Natural killer cell (primary cell): ENCODE measurements at regions not wholly inside any gene's neighbourhood (a gene's known extent, or its start where the extent isn't known, plus 50 kb on each side); places are given as distances from the start of the nearest gene placed in this dataset.

Experiments
- ATAC-seq, 3 donors: fragments of 150-1000 bp in 2 of 3; fragments of 200-7000 bp in 1 of 3; cut with Tn5 transposase; 1 replicate in 1 of 3; 2 replicates in 2 of 3; pipeline ENCODE4 v1.10.0; 2021; ENCODE audit warnings: mild to moderate bottlenecking in 2 of 3, moderate library complexity in 2 of 3
- DNase-seq, 2 donors: peaks; one replicate each; pipeline versions ENCODE4 v3.0.0 to v3.0.0-alpha.2; 2013 to 2021; ENCODE audit warnings: mixed read lengths in 1 of 2
- H3K27ac ChIP-seq: one replicate; pipeline ENCODE4 v1.5.1; 2013; ENCODE audit warnings: mild to moderate bottlenecking, low read length
- H3K27me3 ChIP-seq: one replicate; pipeline ENCODE4 v1.6.1; 2013; ENCODE audit warnings: low read length; ENCODE audit not compliant: control insufficient read depth, insufficient read depth
- H3K36me3 ChIP-seq: one replicate; pipeline ENCODE4 v1.6.1; 2013; ENCODE audit warnings: low read length; ENCODE audit not compliant: control insufficient read depth, insufficient read depth
- H3K4me1 ChIP-seq: one replicate; pipeline ENCODE4 v1.6.1; 2013; ENCODE audit warnings: low read length; ENCODE audit not compliant: control insufficient read depth, insufficient read depth
- H3K4me3 ChIP-seq: one replicate; pipeline ENCODE4 v1.5.1; 2013; ENCODE audit warnings: low read length
- H3K9me3 ChIP-seq: one replicate; pipeline ENCODE4 v1.6.1; 2013; ENCODE audit warnings: low read length; ENCODE audit not compliant: control insufficient read depth, insufficient read depth
- H3K27ac Mint-ChIP-seq, 2 donors: one replicate each; pipeline ENCODE4 v1.8.0; 2022; ENCODE audit warnings: mild to moderate bottlenecking in 2 of 2, mixed read lengths in 2 of 2, moderate library complexity in 1 of 2
- H3K27me3 Mint-ChIP-seq, 2 donors: one replicate each; pipeline ENCODE4 v1.8.0; 2022; ENCODE audit warnings: low read depth in 2 of 2, mixed read lengths in 2 of 2
- H3K36me3 Mint-ChIP-seq: one replicate; pipeline ENCODE4 v1.8.0; 2022; ENCODE audit warnings: mixed read lengths
- H3K4me1 Mint-ChIP-seq, 2 donors: one replicate each; pipeline ENCODE4 v1.8.0; 2022; ENCODE audit warnings: mixed read lengths in 2 of 2
- H3K4me3 Mint-ChIP-seq: one replicate; pipeline ENCODE4 v1.8.0; 2022; ENCODE audit warnings: mild to moderate bottlenecking, moderate library complexity, mixed read lengths
- H3K9me3 Mint-ChIP-seq, 2 donors: one replicate each; pipeline ENCODE4 v1.8.0; 2022; ENCODE audit warnings: mixed read lengths in 2 of 2
- whole genome bisulfite sequencing: methylation state at CpG from one replicate; pipeline ENCODE4 v1.1.7; 2013; ENCODE audit warnings: missing lambda C conversion rate; ENCODE audit not compliant: insufficient coverage; 5-methylcytosine and 5-hydroxymethylcytosine counted together
- intact Hi-C: fragments of 100-400 bp; cut with micrococcal nuclease; formaldehyde crosslinking; loops from one replicate; pipeline ENCODE4 v1.14.2; 2022
- TF ChIP-seq, protein P1 (sequence below): fragments of 200-600 bp; IDR thresholded peaks from one replicate; pipeline ENCODE4 v1.8.0; 2022; ENCODE audit warnings: antibody characterized with exemption

DNA sequence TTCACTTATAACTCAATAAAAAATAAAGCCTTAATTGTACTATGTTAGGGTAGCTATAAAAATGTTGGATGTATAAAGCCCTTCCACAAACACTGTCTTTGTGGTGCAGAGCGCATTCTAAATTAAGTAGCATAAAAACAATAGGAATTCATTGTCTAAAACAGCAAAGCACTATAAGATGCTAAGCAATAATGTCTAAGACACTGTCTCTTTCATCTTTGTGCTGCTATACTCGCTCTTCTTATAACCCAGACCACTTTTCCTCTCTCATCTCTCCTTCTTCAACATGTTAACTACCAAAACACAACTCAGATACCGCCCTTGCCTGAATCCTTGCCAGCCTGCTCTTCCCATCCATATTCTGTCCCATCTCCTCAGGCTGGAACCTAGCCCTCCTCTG lies 170.0 kb downstream of the CENPC start:
- intact Hi-C loops: no loop called here
- no peak overlapping the region for H3K27ac Mint-ChIP-seq
- Histone ChIP-seq H3K36me3 (no peaks in the 10 kb centered on the region), H3K4me1 (no peaks in the 10 kb centered on the region), H3K27me3 (no peaks in the 10 kb centered on the region), H3K4me3 (no peak overlapping the region), H3K27ac (no peak overlapping the region), H3K9me3 (no peaks in the 10 kb centered on the region)
- ATAC-seq: no peak
- no peak overlapping the region for H3K4me3 Mint-ChIP-seq
- no peak for DNase-seq
- H3K27me3 Mint-ChIP-seq: no peaks in the 10 kb centered on the region
- TF ChIP-seq, protein P1, sequence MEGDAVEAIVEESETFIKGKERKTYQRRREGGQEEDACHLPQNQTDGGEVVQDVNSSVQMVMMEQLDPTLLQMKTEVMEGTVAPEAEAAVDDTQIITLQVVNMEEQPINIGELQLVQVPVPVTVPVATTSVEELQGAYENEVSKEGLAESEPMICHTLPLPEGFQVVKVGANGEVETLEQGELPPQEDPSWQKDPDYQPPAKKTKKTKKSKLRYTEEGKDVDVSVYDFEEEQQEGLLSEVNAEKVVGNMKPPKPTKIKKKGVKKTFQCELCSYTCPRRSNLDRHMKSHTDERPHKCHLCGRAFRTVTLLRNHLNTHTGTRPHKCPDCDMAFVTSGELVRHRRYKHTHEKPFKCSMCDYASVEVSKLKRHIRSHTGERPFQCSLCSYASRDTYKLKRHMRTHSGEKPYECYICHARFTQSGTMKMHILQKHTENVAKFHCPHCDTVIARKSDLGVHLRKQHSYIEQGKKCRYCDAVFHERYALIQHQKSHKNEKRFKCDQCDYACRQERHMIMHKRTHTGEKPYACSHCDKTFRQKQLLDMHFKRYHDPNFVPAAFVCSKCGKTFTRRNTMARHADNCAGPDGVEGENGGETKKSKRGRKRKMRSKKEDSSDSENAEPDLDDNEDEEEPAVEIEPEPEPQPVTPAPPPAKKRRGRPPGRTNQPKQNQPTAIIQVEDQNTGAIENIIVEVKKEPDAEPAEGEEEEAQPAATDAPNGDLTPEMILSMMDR: no peak
- peaks cover 0 to 2% of the 10 kb centered on the region in 2 donors for H3K9me3 Mint-ChIP-seq
- H3K4me1 Mint-ChIP-seq: no peaks in the 10 kb centered on the region
- H3K36me3 Mint-ChIP-seq: no peaks in the 10 kb centered on the region
- WGBS: 84% methylated on average over 3 of the region's 3 CpGs

DNA sequence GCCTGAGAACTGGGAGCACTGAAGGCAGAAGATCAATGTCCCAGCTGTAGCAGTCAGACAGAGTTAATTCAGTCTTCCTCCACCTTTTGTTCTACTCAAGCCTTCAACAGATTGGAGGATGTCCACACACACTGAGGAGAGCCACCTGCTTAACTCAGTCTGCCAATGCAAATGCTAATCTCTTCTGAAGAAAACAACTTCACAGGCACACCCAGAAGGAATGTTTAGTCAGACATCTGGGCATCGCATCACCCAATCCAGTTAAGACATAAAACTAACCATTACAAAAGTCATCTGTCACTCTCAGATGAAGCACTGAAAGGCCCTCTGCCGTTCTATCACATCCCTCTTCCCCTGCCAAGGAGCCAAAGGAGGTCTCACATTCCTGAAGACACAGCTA lies 173.7 kb downstream of the CENPC start:
- H3K4me3 ChIP-seq: no peak overlapping the region
- TF ChIP-seq, protein P1: no peak
- peaks cover 0 to 5% of the 10 kb centered on the region in 2 donors for H3K9me3 Mint-ChIP-seq
- H3K27me3 ChIP-seq: no peaks in the 10 kb centered on the region
- no peaks in the 10 kb centered on the region for H3K4me1 ChIP-seq
- H3K4me3 Mint-ChIP-seq: no peak overlapping the region
- WGBS: 81% methylated on average over 2 of the region's 2 CpGs
- DNase-seq (no peak), ATAC-seq (no peak)
- H3K9me3 ChIP-seq: no peaks in the 10 kb centered on the region
- H3K4me1 Mint-ChIP-seq: no peaks in the 10 kb centered on the region
- H3K36me3 Mint-ChIP-seq: no peaks in the 10 kb centered on the region
- H3K36me3 ChIP-seq: no peaks in the 10 kb centered on the region
- no peaks in the 10 kb centered on the region for H3K27me3 Mint-ChIP-seq
- no peak overlapping the region for H3K27ac ChIP-seq
- intact Hi-C loops: no loop called here
- no peak overlapping the region for H3K27ac Mint-ChIP-seq

DNA sequence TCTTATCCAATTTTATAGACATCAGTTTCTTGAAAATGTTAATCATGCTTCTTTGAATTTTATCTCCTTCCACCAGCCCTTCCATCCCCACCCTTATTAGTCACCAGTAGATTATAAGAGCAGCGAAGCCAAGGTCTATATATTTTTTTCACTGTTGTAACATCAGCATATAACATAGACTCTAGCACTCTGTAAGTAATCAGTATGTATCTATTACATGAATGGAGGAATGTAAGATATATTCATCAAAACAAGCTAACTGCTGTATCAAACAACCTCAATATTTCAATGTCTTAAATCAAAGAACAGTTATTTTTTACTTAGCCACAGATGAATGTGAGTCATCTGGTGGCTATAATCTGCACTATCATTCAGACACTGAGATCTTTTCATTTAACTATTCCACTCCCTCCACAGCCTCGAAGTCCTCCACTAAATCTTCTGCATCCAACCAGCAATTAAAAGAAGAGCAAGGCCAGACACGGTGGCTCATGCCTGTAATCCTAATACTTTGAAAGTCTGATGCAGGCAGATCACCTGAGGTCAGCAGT lies 178.9 kb downstream of the CENPC start:
- Histone ChIP-seq H3K4me1 (no peaks in the 10 kb centered on the region), H3K9me3 (peaks cover 5% of the 10 kb centered on the region), H3K27me3 (no peaks in the 10 kb centered on the region), H3K36me3 (no peaks in the 10 kb centered on the region), H3K27ac (no peak overlapping the region), H3K4me3 (no peak overlapping the region)
- intact Hi-C loops: no loop called here
- 70% methylated on average over 2 of the region's 3 CpGs for WGBS
- no peaks in the 10 kb centered on the region for H3K27me3 Mint-ChIP-seq
- no peak overlapping the region for H3K27ac Mint-ChIP-seq
- H3K4me1 Mint-ChIP-seq: no peaks in the 10 kb centered on the region
- TF ChIP-seq, protein P1: no peak
- DNase-seq (no peak), ATAC-seq (no peak)
- H3K36me3 Mint-ChIP-seq: peaks cover 5% of the 10 kb centered on the region
- H3K4me3 Mint-ChIP-seq: no peak overlapping the region
- peaks cover 1 to 4% of the 10 kb centered on the region in 2 donors for H3K9me3 Mint-ChIP-seq

DNA sequence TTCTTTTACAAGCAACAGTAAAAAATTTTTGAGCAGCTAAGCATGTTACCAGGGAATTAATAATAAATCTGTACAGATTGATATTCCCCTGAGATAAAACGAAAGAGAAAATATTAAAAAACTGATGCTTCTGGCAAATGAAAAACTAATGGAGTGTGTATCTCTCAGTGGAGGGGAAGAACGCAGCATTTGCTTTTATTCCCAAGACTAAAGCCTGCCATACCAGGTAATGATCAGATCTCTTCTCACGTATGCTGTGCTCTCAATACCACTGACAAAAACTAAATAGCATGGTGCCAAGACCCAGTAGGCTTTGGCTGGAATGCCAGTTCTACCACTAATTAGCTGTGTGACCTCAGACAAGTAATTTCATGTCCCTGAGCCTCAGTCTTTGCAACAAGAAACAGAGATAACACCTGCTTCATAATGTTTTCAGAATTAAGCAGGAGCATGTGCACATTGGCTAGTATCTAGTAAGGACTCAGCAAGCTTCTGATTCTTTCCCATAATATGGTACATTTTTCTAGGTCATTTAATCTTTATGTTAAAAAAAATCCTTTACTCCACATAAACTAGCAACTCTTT lies 179.6 kb downstream of the CENPC start:
- no peak overlapping the region for H3K27ac Mint-ChIP-seq
- H3K36me3 Mint-ChIP-seq: peaks cover 5% of the 10 kb centered on the region
- DNase-seq (no peak), ATAC-seq (no peak)
- peaks cover 2 to 8% of the 10 kb centered on the region in 2 donors for H3K9me3 Mint-ChIP-seq
- Histone ChIP-seq H3K9me3 (peaks cover 5% of the 10 kb centered on the region), H3K27me3 (no peaks in the 10 kb centered on the region), H3K4me1 (no peaks in the 10 kb centered on the region), H3K27ac (no peak overlapping the region), H3K4me3 (no peak overlapping the region), H3K36me3 (no peaks in the 10 kb centered on the region)
- intact Hi-C loops: no loop called here
- H3K4me1 Mint-ChIP-seq: no peaks in the 10 kb centered on the region
- no peak overlapping the region for H3K4me3 Mint-ChIP-seq
- no peaks in the 10 kb centered on the region for H3K27me3 Mint-ChIP-seq
- TF ChIP-seq, protein P1: no peak
- WGBS: 85% methylated on average over 3 of the region's 3 CpGs
